Liver (tissue), 8 donors: ENCODE measurements at regions not wholly inside any gene's neighbourhood (a gene's known extent, or its start where the extent isn't known, plus 50 kb on each side); places are given as distances from the start of the nearest gene placed in this dataset.

ENCODE experiments used
- DNase-seq: peaks from one replicate; pipeline ENCODE4 v3.0.0-alpha.2; 2017; ENCODE audit warnings: low spot score
- H3K27ac ChIP-seq, 2 donors: one replicate each; pipeline ENCODE4 v1.7.0; 2013; ENCODE audit warnings: inconsistent platforms in 2 of 2, low read length in 2 of 2, control low read depth in 1 of 2, low read depth in 1 of 2, mild to moderate bottlenecking in 1 of 2
- H3K27me3 ChIP-seq, 4 donors: one replicate each; pipeline versions ENCODE4 v1.6.1 to v1.7.0; 2013; ENCODE audit warnings: low read length in 3 of 4, inconsistent platforms in 1 of 4, mild to moderate bottlenecking in 1 of 4, moderate library complexity in 1 of 4; ENCODE audit not compliant: control insufficient read depth in 4 of 4, insufficient read depth in 4 of 4
- H3K36me3 ChIP-seq, 4 donors: one replicate each; pipeline versions ENCODE4 v1.6.1 to v1.7.0; 2013; ENCODE audit warnings: low read length in 3 of 4, mild to moderate bottlenecking in 3 of 4, low read depth in 1 of 4, moderate library complexity in 1 of 4; ENCODE audit not compliant: control insufficient read depth in 4 of 4, insufficient read depth in 3 of 4
- H3K4me1 ChIP-seq, 4 donors: one replicate each; pipeline versions ENCODE4 v1.6.1 to v1.7.0; 2013; ENCODE audit warnings: low read length in 3 of 4, mild to moderate bottlenecking in 3 of 4, moderate library complexity in 1 of 4; ENCODE audit not compliant: control insufficient read depth in 4 of 4, insufficient read depth in 4 of 4
- H3K4me3 ChIP-seq, 3 donors: one replicate each; pipeline versions ENCODE4 v1.6.1 to v1.7.0; 2013; ENCODE audit warnings: low read length in 3 of 3, control low read depth in 1 of 3, low read depth in 1 of 3, mild to moderate bottlenecking in 1 of 3
- H3K9ac ChIP-seq, 2 donors: one replicate each; pipeline ENCODE4 v1.7.0; 2013; ENCODE audit warnings: low read length in 2 of 2, mild to moderate bottlenecking in 2 of 2, moderate library complexity in 2 of 2, control low read depth in 1 of 2, low read depth in 1 of 2
- H3K9me3 ChIP-seq, 4 donors: one replicate each; pipeline versions ENCODE4 v1.6.1 to v1.7.0; 2013; ENCODE audit warnings: low read length in 3 of 4; ENCODE audit not compliant: control insufficient read depth in 4 of 4
- CTCF ChIP-seq: fragments of 150-350 bp; IDR thresholded peaks from 2 replicates; pipeline ENCODE4 v1.5.1; 2017; ENCODE audit warnings: improper control_type of control experiment, low read depth, low read length; ENCODE audit not compliant: missing input control
- EGR1 ChIP-seq, 2 donors: IDR thresholded peaks; 2 replicates each; pipeline ENCODE4 v1.6.1; 2016 to 2018; ENCODE audit warnings: antibody characterized with exemption in 2 of 2, low read depth in 2 of 2
- FOXA1 ChIP-seq: IDR thresholded peaks from 2 replicates; pipeline ENCODE4 v1.6.1; 2016; ENCODE audit warnings: antibody characterized with exemption
- FOXA2 ChIP-seq: IDR thresholded peaks from 2 replicates; pipeline ENCODE4 v1.6.1; 2016; ENCODE audit warnings: antibody characterized with exemption
- GABPA ChIP-seq, 2 donors: IDR thresholded peaks in 1 of 2; conservative IDR thresholded peaks in 1 of 2; 2 replicates each; pipeline ENCODE4 v1.6.1; 2016; ENCODE audit warnings: antibody characterized with exemption in 2 of 2, mild to moderate bottlenecking in 1 of 2, moderate library complexity in 1 of 2
- JUND ChIP-seq, 2 donors: IDR thresholded peaks; 2 replicates each; pipeline ENCODE4 v1.6.1; 2016; ENCODE audit warnings: antibody characterized with exemption in 2 of 2
- MAX ChIP-seq: IDR thresholded peaks from 2 replicates; pipeline ENCODE4 v1.6.1; 2016; ENCODE audit warnings: antibody characterized with exemption
- NR2F2 ChIP-seq: IDR thresholded peaks from 2 replicates; pipeline ENCODE4 v1.6.1; 2016; ENCODE audit warnings: antibody characterized with exemption
- RAD21 ChIP-seq, 2 donors: IDR thresholded peaks; 2 replicates each; pipeline ENCODE4 v1.6.1; 2016; ENCODE audit warnings: antibody characterized with exemption in 2 of 2, mild to moderate bottlenecking in 2 of 2
- RXRA ChIP-seq, 2 donors: IDR thresholded peaks; 2 replicates each; pipeline ENCODE4 v1.6.1; 2017 to 2018; ENCODE audit warnings: antibody characterized with exemption in 2 of 2, mild to moderate bottlenecking in 1 of 2
- SP1 ChIP-seq: IDR thresholded peaks from 2 replicates; pipeline ENCODE4 v1.6.1; 2018; ENCODE audit warnings: antibody characterized with exemption, mild to moderate bottlenecking
- YY1 ChIP-seq: IDR thresholded peaks from 2 replicates; pipeline ENCODE4 v1.6.1; 2016; ENCODE audit warnings: antibody characterized with exemption, mild to moderate bottlenecking
- ZBTB33 ChIP-seq: IDR thresholded peaks from 2 replicates; pipeline ENCODE4 v1.6.1; 2016; ENCODE audit warnings: antibody characterized with exemption
- WGBS: extraction: QIAGEN DNeasy Blood & Tissue Kit; methylation state at CpG from one replicate; pipeline ENCODE4 v1.1.7; 2013; 5-methylcytosine and 5-hydroxymethylcytosine counted together
- TF ChIP-seq, protein P1 (sequence below): IDR thresholded peaks from 2 replicates; pipeline ENCODE4 v1.6.1; 2016; ENCODE audit warnings: antibody characterized with exemption, mild to moderate bottlenecking
- donor health status: healthy.
- donor health status: healthy.
- donor health status: healthy.
- donor health status: healthy.
- donor health status: healthy.

GRCh38 chr6:62740171-62740570 is 454.1 kb upstream of the KHDRBS2 start:
- Histone ChIP-seq H3K27me3 (no peaks in the 10 kb centered on the region), H3K36me3 (no peaks in the 10 kb centered on the region), H3K9ac (no peak overlapping the region), H3K4me1 (no peaks in the 10 kb centered on the region), H3K9me3 (no peaks in the 10 kb centered on the region), H3K4me3 (no peak overlapping the region), H3K27ac (no peak overlapping the region)
- TF ChIP-seq GABPA (IDR thresholded peaks at IDR 0.05 in 1 of 2, conservative IDR thresholded peaks at IDR 0.05 in 1 of 2) (no peak), FOXA1 (no peak), YY1 (no peak), MAX (no peak)
- no peak for DNase-seq
- whole genome bisulfite sequencing: 47% methylated on average over 2 of the region's 2 CpGs

DNA sequence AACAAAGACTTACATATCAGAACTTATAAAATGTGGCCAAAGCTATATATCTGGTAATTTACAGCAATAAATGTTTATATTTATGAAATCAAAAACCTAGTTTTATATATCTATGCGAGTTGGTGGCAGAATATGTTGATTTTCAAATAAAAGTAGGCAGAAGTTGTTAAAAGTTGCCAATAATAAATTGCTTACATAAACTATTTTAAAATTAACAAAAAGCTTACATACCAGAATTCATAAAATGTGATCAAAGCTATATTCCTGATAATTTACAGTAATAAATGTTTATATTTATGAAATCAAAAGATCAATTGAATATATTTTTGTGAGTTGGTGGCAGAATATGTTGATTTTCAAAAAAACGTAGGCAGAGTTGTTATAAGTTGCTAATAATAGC is 451.8 kb upstream of the KHDRBS2 start:
- WGBS: 68% methylated on average over 2 of the region's 2 CpGs
- no peak for DNase-seq
- Histone ChIP-seq H3K9ac (no peak overlapping the region), H3K4me3 (no peak overlapping the region), H3K36me3 (no peaks in the 10 kb centered on the region), H3K27ac (no peak overlapping the region), H3K4me1 (no peaks in the 10 kb centered on the region), H3K9me3 (no peaks in the 10 kb centered on the region), H3K27me3 (no peaks in the 10 kb centered on the region)
- TF ChIP-seq ZBTB33 (no peak), FOXA2 (no peak), JUND (IDR thresholded peaks at IDR 0.05) (no peak), CTCF (no peak), YY1 (no peak), NR2F2 (no peak), FOXA1 (no peak), SP1 (no peak), RXRA (IDR thresholded peaks at IDR 0.05) (no peak), EGR1 (IDR thresholded peaks at IDR 0.05; ENCODE audit: low read depth in 2 of 2) (no peak), MAX (no peak), RAD21 (IDR thresholded peaks at IDR 0.05) (no peak)
- TF ChIP-seq, protein P1, sequence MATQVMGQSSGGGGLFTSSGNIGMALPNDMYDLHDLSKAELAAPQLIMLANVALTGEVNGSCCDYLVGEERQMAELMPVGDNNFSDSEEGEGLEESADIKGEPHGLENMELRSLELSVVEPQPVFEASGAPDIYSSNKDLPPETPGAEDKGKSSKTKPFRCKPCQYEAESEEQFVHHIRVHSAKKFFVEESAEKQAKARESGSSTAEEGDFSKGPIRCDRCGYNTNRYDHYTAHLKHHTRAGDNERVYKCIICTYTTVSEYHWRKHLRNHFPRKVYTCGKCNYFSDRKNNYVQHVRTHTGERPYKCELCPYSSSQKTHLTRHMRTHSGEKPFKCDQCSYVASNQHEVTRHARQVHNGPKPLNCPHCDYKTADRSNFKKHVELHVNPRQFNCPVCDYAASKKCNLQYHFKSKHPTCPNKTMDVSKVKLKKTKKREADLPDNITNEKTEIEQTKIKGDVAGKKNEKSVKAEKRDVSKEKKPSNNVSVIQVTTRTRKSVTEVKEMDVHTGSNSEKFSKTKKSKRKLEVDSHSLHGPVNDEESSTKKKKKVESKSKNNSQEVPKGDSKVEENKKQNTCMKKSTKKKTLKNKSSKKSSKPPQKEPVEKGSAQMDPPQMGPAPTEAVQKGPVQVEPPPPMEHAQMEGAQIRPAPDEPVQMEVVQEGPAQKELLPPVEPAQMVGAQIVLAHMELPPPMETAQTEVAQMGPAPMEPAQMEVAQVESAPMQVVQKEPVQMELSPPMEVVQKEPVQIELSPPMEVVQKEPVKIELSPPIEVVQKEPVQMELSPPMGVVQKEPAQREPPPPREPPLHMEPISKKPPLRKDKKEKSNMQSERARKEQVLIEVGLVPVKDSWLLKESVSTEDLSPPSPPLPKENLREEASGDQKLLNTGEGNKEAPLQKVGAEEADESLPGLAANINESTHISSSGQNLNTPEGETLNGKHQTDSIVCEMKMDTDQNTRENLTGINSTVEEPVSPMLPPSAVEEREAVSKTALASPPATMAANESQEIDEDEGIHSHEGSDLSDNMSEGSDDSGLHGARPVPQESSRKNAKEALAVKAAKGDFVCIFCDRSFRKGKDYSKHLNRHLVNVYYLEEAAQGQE: no peak
